ENCODE measurements at regions not wholly inside any gene's neighbourhood (a gene's known extent, or its start where the extent isn't known, plus 50 kb on each side); places are given as distances from the start of the nearest gene placed in this dataset.

- Mint-ChIP-seq H3K4me3 (no peak overlapping the region), H3K36me3 (no peaks in the 10 kb centered on the region), H3K4me1 (no peaks in the 10 kb centered on the region), H3K9me3 (no peaks in the 10 kb centered on the region), H3K27ac (no peak overlapping the region), H3K27me3 (peaks cover 4 to 18% (median 12%) of the 10 kb centered on the region in 3 donors)
- DNase-seq (no peak), ATAC-seq (ENCODE audit: low read depth in 2 of 2) (no peak)
Observed at GRCh38 chr15:37876900-37877299, 57.5 kb upstream of the TMCO5A start.

GRCh38 chr15:37877851-37878741, 56.3 kb upstream of the TMCO5A start:
- ATAC-seq (ENCODE audit: low read depth in 2 of 2) (no peak), DNase-seq (no peak)
- no peak overlapping the region for H3K4me3 Mint-ChIP-seq
- no peaks in the 10 kb centered on the region for H3K9me3 Mint-ChIP-seq
- H3K4me1 Mint-ChIP-seq = no peaks in the 10 kb centered on the region
- peaks cover 8 to 19% (median 11%) of the 10 kb centered on the region in 3 donors for H3K27me3 Mint-ChIP-seq
- H3K36me3 Mint-ChIP-seq = no peaks in the 10 kb centered on the region
- H3K27ac Mint-ChIP-seq = peak overlapping the region in 1 of 6 donors; percentile 49

- H3K4me3 Mint-ChIP-seq = no peak overlapping the region
- ATAC-seq (ENCODE audit: low read depth in 2 of 2) (no peak), DNase-seq (no peak)
- H3K36me3 Mint-ChIP-seq = no peaks in the 10 kb centered on the region
- peak overlapping the region in 1 of 6 donors; percentile 20 for H3K27ac Mint-ChIP-seq
- H3K27me3 Mint-ChIP-seq = peaks cover 15 to 37% (median 26%) of the 10 kb centered on the region in 3 donors
- H3K9me3 Mint-ChIP-seq = no peaks in the 10 kb centered on the region
- no peaks in the 10 kb centered on the region for H3K4me1 Mint-ChIP-seq
Observed at GRCh38 chr15:37880009-37880834, 54.2 kb upstream of the TMCO5A start.

GRCh38 chr15:37880835-37881153, 53.6 kb upstream of the TMCO5A start:
- H3K27me3 Mint-ChIP-seq = peaks cover 15 to 37% (median 26%) of the 10 kb centered on the region in 3 donors
- H3K27ac Mint-ChIP-seq = no peak overlapping the region
- H3K36me3 Mint-ChIP-seq = no peaks in the 10 kb centered on the region
- no peaks in the 10 kb centered on the region for H3K4me1 Mint-ChIP-seq
- no peak for DNase-seq
- H3K9me3 Mint-ChIP-seq = no peaks in the 10 kb centered on the region
- no peak overlapping the region for H3K4me3 Mint-ChIP-seq
- no peak for ATAC-seq (ENCODE audit: low read depth in 2 of 2)

GRCh38 chr15:37881237-37882013, 53.0 kb upstream of the TMCO5A start:
- no peaks in the 10 kb centered on the region for H3K4me1 Mint-ChIP-seq
- no peak overlapping the region for H3K4me3 Mint-ChIP-seq
- no peak overlapping the region for H3K27ac Mint-ChIP-seq
- DNase-seq (no peak), ATAC-seq (ENCODE audit: low read depth in 2 of 2) (no peak)
- H3K27me3 Mint-ChIP-seq = peaks cover 15 to 37% (median 26%) of the 10 kb centered on the region in 3 donors
- no peaks in the 10 kb centered on the region for H3K36me3 Mint-ChIP-seq
- no peaks in the 10 kb centered on the region for H3K9me3 Mint-ChIP-seq

GRCh38 chr15:37882640-37883039, 51.8 kb upstream of the TMCO5A start:
- Mint-ChIP-seq H3K9me3 (no peaks in the 10 kb centered on the region), H3K27me3 (peaks cover 15 to 37% (median 26%) of the 10 kb centered on the region in 3 donors), H3K4me3 (no peak overlapping the region), H3K36me3 (no peaks in the 10 kb centered on the region), H3K4me1 (no peaks in the 10 kb centered on the region), H3K27ac (no peak overlapping the region)
- no peak for DNase-seq
- ATAC-seq (ENCODE audit: low read depth in 2 of 2) = no peak

Data from naive B cell (primary cell).